Body of pancreas (tissue), 4 donors: ENCODE measurements at regions not wholly inside any gene's neighbourhood (a gene's known extent, or its start where the extent isn't known, plus 50 kb on each side); places are given as distances from the start of the nearest gene placed in this dataset.

ENCODE experiments used
- POLR2A ChIP-seq, 3 donors: fragments of 450-650 bp; IDR thresholded peaks; one replicate each; pipeline ENCODE4 v1.6.1; 2016; ENCODE audit warnings: antibody characterized with exemption in 3 of 3, mild to moderate bottlenecking in 2 of 3
- TF ChIP-seq, protein P1 (sequence below), 7 experiments: fragments of 450-650 bp in 4 of 7; fragments of 200-600 bp in 3 of 7; sonication (generic) in 3 of 7; IDR thresholded peaks; one replicate each; pipeline ENCODE4 v1.5.1; 2016 to 2019; ENCODE audit warnings: antibody characterized with exemption in 7 of 7

DNA sequence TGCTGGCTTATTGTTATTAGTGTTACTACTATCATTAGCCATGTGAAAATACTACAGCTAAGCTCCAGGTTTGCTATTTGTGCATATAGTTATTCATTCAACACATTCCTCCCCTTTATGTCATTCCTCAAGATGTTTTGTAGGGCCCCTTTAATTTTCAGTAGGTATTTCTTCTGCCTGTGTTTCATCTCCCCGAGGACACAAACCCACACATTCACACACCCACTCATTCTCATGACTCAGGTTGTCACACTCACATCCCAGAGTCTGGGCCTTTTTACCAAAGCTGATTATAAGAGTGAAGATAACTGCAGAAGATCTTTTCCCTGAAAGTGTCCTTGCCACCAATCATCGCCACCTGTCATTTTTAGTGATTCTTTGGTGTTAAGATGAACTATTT, 68.6 kb upstream of the SPOPL start:
- no peak for TF ChIP-seq POLR2A (IDR thresholded peaks at IDR 0.05)
- TF ChIP-seq, protein P1, sequence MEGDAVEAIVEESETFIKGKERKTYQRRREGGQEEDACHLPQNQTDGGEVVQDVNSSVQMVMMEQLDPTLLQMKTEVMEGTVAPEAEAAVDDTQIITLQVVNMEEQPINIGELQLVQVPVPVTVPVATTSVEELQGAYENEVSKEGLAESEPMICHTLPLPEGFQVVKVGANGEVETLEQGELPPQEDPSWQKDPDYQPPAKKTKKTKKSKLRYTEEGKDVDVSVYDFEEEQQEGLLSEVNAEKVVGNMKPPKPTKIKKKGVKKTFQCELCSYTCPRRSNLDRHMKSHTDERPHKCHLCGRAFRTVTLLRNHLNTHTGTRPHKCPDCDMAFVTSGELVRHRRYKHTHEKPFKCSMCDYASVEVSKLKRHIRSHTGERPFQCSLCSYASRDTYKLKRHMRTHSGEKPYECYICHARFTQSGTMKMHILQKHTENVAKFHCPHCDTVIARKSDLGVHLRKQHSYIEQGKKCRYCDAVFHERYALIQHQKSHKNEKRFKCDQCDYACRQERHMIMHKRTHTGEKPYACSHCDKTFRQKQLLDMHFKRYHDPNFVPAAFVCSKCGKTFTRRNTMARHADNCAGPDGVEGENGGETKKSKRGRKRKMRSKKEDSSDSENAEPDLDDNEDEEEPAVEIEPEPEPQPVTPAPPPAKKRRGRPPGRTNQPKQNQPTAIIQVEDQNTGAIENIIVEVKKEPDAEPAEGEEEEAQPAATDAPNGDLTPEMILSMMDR (IDR thresholded peaks at IDR 0.05): no peak
